ENCODE measurements at regions not wholly inside any gene's neighbourhood (a gene's known extent, or its start where the extent isn't known, plus 50 kb on each side); places are given as distances from the start of the nearest gene placed in this dataset.

DNA sequence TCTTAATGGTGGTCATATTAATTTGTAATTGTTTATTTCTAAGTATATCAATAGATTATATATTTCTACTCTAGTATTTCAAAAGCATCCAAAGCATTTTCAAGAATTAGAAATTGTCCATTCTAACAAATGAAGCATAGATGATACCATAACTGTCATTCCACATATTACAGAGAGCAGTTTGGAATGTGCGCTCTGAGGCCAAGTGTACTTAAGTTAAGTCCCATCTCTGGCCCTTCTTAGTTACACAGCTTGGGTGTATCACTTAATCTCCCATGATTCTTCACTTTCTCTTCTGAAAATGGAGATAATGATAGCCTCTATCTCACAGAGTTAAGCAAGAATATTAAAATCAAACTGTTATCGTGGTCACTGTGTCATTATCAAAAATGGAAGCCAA, 281.1 kb downstream of the MRPL39 start:
- DNase-seq: no peak

DNA sequence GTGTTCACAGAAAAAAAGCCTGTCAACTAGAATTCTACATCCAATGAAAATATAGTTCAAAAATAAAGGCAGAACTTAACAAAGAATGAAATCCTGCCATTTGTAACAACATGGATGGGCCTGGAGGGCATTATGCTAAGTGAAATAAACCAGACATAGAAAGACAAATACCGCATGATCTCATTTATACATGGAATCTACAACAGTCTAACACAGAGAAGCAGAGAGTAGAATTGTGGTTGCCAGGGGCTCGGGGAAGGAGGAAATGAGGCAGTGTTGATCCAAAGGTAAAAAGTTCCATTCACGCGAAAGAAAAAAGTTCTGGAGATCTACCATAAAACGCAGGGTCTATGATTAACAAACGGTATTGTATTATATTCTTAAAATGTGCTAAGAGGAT, 282.6 kb downstream of the MRPL39 start:
- no peak for DNase-seq

DNA sequence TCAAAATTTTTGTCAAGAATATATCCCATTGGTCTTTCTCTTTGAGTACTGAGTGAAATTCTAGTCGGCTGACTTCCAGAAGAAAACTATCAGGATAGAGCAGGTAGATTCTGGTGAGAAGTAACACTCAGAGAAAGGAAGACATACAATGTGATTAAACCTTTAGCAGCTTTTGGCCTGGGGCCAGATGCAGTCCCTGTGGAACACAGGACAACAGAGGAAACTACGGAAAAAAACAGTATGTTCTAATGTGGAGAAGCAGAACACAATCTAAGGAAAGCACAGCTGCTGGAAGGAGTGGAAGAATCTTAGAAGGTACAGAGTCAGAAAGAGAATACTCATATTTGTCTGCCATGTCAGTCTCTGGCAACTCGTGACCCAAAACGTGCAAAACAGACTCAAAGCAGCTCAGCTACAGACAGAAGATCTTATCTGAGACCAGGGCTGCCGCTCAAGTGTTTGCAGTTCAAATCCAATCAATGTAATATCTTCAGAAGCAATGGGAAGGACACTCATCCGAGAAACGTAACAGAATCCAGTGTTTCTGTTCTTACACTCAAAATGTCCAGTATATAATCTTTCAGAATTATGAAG, 283.8 kb downstream of the MRPL39 start:
- DNase-seq: no peak

DNA sequence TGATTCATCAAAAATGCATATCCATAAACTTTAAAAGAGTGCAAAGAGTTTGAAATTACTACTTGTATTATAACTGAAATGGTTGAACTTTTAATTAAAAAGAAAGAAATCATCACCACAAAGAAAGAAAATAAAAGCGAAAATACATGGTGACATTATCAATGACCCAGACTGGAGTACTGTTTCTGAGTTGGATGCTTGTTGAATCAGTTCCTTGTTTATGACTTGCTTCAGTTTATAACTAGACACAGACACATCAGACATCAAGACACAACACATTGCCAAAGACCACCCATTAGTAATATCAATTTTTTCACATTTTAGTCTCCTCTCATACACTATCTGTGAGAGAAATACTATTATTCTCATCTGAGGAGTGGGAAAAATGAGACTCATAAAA, 293.0 kb downstream of the MRPL39 start:
- DNase-seq: no peak

DNA sequence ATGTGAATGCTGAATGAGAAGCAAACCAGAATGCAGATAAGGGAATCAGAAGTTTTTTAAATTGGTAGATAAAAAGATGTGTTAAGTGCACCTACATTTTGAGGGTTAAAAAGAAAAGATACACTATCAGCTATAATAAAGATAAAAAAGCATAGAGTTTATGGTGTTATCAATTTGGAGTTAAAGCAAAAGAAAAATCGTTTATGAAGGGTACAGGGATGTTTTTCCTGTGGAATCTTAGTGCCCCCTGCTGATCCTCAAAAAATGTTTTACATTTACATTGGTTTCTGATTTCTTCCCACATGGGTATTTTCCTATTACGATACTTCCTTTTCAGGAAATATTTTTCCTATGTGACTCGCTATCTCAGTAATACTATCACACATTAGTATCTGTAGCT, 293.5 kb downstream of the MRPL39 start:
- DNase-seq: no peak

DNA sequence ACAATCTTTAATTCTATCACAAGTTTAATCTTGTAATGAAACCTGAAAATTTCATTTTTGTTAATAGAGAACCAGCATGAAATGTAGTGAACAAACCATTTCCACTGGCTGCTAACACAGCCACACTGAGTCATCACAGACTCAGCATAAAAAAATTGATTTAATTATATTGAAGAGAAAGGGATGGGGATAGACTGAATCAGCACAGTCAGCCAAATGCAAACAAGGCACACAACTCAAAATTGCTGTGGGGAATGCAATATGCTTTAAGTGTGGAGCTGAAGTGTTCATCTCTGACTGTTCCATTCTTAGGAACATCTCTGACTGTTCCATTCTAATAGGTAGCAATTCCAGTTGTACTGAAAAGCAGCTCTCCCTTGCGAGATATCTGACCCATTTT, 299.8 kb downstream of the MRPL39 start:
- no peak for DNase-seq

DNA sequence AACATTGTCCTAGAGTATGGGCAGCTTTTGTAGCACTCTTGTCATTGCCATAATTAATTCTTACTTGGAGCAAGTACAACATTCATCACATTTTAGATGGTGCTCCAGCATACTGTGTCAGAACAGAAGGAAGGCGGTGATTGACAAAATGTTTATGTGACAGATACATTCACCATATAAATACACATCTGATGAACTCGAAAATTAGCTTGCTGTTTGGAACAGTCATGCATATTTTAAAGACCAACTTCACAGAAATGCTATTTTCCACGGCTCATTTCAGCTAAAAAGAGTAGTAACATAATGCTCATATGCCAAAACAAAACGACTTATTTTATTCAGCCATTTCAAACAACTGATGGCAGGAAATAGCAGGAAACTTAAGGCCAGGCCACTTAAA, 302.7 kb downstream of the MRPL39 start:
- no peak for DNase-seq

DNA sequence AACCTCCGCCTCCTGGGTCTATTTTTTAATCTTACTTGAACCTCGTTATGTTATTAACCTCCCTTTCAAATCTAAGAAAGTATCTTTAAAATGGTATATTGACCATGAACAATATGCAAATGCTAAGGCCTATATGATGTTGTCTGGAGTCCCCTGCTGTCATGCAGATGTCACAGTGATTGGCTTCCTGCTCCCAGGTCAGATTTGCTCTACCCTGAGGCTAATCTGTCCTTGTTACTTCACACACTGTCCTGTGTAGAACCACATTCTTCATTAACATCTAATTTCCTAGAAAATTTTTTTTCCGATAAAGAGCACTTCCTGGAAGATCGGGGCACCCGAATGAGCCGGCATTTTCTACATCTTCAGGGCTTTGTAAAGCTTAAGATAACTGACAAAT, 306.6 kb downstream of the MRPL39 start:
- no peak for DNase-seq

DNA sequence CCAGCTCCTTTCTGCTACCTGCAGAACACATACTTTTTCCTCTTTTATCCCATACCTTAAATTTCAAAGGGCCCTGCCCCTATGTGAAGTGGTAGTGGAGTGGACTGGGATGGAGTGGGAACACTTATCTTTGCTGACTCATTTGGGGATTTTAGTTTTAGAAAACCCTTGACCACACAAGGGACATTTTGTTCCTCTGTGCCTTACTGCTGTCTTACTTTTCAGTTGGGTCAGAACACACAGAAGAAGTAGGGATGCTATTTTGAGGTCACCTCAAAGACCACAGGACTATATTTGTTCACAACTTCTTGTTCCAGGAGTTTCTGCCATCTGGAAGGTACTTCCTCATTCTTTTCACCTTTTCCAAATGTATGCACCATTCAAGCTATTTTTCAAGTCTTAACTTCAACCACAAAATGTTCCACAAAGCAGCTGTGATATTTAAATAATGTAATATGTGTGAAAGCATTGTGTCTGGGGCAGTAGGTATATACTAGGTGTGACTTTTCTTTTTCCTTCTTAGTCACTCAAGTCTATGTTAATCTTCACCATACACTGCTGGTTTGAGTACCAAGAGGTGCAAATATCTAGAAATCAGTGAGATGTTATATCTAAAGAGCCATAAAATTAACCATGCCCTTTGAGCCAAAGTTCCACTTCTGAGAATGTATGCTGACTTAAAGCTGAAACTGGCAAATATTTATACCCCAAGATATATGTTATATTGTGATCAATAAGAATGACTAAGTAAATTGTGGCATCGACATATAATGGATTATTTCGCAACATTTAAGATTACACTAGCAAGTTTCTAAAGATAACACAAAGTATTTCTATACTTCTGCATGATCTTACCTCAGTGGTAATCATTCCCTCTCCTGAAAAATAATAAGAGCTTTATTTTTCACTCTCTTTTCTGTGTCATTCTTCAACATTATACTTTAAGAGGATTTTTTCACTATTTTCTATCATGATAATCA, 308.5 kb downstream of the MRPL39 start:
- no peak for DNase-seq

DNA sequence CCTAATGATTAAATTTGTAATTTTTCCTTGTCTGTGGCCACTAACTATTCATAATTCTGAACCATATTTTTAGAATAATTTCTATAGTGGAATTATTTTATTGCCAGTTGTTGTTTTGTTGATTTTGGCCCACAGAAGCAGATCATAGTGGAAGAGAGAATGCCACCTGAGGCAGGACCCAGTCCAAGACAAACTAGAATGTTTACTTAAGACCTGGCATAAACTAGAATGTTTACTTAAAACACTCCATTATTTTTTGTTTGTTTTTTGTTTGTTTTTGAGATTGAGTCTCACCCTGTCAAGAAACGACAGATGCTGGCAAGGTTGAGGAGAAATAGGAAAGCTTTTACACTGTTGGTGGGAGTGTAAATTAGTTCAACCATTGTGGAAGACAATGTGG, 310.2 kb downstream of the MRPL39 start:
- no peak for DNase-seq

DNA sequence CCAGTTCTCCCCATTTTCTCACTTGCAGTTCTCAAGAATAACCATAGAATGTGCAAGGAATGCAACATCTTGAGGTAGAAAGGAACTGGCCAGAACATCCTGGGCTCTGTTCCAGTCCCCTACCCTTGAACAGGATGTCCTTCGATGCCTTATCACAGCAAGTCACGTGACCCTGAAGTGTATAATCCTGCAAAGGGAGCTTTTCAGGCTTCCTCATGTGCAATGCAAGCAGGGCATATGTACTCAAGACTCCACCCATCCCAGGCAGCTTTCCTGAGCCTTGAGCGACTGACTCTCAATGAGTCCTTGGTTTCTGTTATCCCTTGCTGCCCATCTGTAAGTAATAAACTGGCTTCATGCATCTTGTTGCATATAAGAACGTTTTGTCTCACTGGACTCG, 311.0 kb downstream of the MRPL39 start:
- DNase-seq: no peak

DNA sequence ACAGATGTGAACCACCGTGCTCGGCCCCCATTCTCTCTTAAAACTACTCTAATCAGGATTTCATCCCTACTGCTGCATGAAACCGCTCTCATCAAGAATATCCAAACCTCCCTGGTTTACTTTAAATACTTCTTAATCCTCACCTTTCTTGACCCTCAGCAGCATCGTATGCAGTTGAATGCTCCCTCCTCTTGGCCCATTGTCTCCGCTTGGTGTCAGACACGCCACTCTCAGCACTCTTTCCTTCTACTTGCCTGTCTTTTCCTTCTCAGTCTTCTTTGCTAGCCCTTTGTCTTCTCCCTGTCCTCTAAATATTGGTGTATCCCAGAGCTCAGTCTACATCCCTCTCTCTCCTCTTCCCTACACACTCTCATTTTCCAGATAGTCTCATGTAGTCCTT, 314.9 kb downstream of the MRPL39 start:
- DNase-seq: no peak

DNA sequence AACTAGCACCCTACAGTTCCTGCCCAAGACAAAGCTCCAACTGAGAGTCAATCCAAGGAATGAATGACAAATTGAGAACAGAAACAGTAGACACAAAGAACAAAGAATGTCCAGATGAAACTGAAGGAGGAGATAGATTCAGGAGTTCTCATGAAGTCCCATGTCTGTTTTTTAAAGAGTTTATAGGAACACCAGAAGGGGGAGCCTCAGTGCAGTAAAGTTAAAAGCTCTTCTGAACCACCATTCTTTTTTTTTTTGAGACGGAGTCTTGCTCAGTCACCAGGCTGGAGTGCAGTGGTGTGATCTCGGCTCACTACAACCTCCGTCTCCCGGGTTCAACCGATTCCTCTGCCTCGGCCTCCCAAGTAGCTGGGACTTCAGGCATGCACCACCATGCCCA, 323.6 kb downstream of the MRPL39 start:
- peak in 1 of 2 donors; percentile 14 for DNase-seq

DNA sequence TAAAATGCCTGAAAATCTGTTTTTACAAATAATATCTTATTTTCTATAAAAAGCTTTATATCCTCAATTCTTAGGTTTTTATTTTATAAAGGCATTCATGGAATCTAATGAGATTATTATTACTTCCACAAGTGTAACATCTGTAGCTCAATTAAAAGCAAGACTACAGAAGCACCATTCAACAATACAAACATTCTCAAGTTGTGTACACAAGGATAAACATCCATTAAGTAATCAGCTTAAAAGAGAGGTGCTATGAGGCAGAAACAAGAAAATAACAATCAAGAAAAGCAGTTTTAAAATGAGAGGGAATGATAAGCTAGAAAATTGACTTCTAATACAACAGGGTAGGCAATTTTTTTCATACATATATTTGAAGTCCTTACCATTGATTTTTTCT, 326.1 kb downstream of the MRPL39 start:
- DNase-seq: no peak

DNA sequence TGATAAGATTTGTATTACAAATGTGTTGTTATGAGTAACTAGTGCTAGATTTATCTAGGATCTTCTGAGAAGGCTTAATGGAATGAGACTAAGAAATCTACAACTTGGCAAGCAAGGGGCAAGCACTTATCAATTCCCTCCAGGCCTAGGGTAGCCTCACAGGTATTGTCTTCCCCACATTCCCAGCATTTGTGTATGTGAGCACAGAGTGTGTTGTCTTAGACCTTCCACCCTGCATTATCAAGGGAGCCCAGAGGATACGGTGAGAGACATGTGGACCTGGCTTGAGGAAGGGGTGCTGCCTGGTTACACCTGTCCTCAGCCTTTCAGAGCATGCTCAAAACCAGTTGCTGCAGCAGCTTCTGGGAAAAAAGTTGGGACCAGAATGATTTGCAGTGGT, 327.2 kb downstream of the MRPL39 start:
- no peak for DNase-seq

DNA sequence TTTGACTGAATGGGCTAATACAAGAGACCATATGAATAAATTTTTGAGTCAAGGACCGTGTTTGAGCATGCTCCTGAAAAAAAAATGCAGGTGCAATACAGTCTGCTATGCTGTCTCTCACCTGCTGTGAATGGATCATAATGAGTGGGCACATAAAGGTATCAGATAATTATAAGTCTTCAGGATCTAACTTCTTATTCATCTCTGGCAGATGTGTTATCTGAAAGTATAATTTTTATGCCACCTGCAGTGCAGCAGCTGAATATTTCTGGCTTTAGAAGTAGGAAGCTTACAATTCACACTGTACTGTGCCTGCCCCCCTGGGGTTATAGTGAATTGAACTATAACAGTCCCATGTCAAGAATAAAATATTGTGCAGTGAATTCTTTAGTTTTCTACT, 333.3 kb downstream of the MRPL39 start:
- no peak for DNase-seq

DNA sequence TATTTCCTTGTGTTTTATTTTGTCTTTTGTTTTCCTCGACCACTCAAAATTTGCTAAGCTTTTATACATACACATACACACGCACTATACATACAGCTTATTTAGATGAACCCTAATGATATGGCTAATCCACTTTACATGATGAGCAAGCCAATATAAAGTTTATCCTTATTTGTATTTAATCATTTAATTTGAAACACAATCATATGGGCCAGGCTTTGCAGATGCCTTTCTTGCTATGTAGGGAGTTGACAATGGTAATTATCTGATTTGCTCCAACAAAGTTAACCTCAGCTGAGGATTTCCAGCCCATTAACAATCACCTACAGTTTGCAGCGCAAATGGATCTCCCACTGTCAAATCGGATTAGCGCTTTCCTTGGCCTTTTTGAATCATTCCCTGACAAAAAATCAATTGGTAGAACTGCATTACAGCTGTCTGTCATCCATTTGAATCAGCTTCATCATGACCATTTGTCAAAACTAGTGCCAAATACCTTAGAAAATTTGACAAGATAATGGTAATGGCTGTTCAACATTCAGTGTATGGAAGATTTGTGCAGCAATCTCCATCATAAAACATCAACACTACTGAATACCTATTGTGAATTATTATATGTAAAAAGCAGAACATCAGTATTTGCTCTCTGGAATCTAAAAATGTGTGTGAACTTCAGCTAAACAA, 352.6 kb downstream of the MRPL39 start:
- DNase-seq: no peak

DNA sequence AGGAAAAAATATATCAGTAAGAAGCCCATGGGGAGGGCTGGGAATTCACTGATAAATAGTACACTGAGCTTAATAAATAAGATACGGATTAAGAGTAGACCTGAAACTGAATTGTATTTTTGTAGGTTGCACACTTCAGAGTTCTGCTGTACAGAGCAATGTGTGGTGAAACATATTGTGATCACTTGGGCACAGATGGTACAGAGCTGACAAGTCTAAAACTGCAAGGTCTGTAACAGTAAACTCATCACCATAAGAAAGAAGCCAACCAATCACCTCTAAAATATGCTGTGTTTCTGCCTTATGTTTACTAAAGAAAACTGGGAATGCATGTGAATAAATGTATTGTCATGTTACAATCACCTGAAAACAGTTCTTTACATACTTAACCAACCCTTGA, 360.7 kb downstream of the MRPL39 start:
- no peak for DNase-seq

DNA sequence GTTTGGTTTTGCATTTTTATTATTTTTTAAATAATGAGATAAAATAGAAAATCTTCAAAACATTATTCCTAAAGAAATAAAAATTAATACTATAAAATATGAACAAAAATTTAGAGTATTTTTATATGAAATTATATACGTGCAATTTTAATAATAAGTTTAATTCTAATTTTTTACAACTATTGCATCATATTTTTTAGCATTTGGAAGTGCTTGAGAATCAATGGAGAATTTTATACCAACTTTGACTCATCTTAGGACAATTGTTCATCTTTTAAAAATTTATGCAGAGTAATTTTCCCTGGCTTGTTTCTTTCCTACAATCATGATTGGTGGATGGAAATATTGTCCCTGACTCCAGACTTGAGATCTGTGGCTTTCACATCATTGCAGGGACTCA, 362.5 kb downstream of the MRPL39 start:
- DNase-seq: no peak

DNA sequence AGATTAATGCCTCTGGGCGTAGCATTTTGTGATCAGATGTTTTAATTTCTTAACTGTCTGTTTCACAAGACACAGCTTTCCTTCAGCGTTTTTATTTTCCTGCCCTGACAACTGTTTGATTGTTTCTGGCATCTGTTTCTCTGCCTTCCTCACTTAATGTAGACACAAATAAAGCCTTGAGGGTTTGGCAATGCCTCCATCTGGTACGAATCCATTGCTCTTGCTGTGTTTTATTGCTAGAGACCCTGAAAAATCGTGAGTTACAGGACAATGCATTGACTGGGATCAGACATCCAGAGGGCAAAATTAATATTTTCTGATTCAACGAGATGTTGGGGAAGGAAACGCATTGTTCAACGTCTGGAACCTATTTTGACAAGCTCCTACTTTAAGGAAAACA, 363.5 kb downstream of the MRPL39 start:
- DNase-seq: no peak

DNA sequence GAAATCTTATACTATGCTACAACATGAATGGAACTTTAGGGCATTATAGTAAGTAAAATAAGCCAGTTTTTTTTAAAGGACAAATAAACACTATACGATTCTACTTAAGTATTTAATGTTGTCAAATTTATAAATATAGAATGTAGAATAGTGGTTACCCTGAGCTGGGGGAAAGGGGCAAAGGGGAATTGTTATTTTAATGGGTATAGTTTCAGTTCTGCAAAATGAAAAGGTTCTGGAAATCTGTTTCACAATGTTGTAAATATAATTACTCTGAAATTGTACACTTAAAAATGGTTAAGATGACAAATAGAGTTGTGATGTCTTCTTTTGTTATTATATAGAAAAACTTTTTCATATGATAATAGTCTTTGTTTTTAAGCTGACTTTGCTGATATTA, 366.3 kb downstream of the MRPL39 start:
- no peak for DNase-seq

DNA sequence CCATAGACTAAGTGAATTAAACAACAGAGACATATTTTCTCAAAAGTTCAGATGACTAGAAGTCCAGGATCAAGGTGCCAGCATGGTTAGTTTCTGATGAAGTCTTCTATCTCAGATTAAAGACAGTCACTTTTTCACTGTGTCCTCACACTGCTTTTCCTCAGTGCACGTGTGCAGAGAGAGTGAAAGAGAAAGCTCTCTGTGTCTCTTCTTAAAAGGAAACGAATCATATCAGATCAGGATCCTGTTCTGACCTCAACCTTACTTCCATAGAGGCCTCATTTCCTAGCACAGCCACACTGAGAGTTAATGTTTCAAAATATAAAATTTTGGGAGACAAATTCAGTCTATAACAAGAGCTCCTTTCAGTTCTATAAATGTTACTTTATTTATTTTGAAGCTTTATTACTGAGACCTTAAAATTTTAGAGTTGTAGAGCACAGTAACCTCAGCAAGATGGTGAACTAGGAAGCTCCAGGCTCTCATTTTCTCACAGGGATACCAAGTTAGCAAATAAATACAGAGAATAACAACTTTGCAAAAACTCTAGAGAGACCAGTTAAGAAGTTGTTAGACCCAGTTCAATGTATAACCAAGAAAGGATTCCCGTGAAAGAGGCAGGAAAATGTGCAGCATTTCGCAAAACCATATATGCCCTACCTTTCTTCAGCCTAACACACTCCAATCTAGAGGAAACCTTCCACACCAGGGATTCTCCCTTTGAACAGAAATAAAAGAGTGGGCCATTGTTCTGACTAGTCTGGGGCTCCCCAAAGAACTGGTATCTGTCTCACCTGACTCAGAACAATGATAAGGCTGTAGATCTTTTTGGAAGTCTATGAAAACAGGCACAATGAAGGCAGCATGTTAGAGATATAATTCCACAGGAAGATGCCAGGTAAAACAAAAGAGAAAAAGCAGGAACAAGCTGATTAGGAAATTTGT, 372.2 kb downstream of the MRPL39 start:
- peak in 1 of 2 donors; percentile 1 for DNase-seq

DNA sequence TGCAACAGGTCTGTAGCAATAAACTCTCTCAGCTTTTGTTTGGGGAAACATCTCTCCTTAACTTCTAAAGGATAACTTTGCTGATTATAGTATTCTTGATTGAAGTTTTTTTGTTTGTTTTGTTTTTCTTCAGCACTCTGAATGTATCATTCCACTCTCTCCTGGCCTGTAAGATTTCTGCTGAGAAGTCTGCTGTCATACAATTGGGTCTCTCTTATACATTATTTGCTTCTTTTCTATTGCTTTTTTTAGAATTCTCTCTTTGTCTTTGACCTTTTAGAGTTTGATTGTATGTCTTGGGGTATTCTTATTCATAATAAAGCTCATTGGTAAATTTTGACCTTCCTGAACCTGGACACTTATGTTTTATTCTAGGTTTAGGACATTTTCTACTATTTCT, 386.3 kb downstream of the MRPL39 start:
- no peak for DNase-seq

Measured in CD4-positive, alpha-beta T cell treated with Interleukin-4 for 1 hour (primary cell).